Upper lobe of left lung (tissue), 6 donors: ENCODE measurements at regions not wholly inside any gene's neighbourhood (a gene's known extent, or its start where the extent isn't known, plus 50 kb on each side); places are given as distances from the start of the nearest gene placed in this dataset.

Experiments
- ATAC-seq, 2 donors: fragments of 200-7000 bp; cut with Tn5 transposase; one replicate each; pipeline ENCODE4 v1.9.1; 2022; ENCODE audit warnings: mild to moderate bottlenecking in 2 of 2, moderate library complexity in 2 of 2; ENCODE audit not compliant: low FRiP score in 2 of 2
- DNase-seq, 2 donors: peaks; one replicate each; pipeline ENCODE4 v3.0.0-alpha.2; 2019 to 2020
- H3K27ac ChIP-seq, 4 donors: fragments of 200-600 bp; sonication (generic); one replicate each; pipeline ENCODE4 v1.5.1; 2016 to 2019
- H3K27me3 ChIP-seq, 4 donors: fragments of 200-600 bp; sonication (generic); one replicate each; pipeline ENCODE4 v1.5.1; 2017 to 2019
- H3K36me3 ChIP-seq, 4 donors: fragments of 200-600 bp; sonication (generic); one replicate each; pipeline ENCODE4 v1.5.1; 2016 to 2019
- H3K4me1 ChIP-seq, 4 donors: fragments of 200-600 bp; sonication (generic); one replicate each; pipeline ENCODE4 v1.5.1; 2018 to 2019
- H3K4me3 ChIP-seq, 4 donors: fragments of 200-600 bp; sonication (generic); one replicate each; pipeline ENCODE4 v1.5.1; 2017 to 2019; ENCODE audit warnings: mild to moderate bottlenecking in 2 of 4, moderate library complexity in 1 of 4
- H3K9me3 ChIP-seq, 4 donors: fragments of 200-600 bp; sonication (generic); one replicate each; pipeline ENCODE4 v1.5.1; 2018 to 2019
- EP300 ChIP-seq, 4 donors: sonication (generic); formaldehyde crosslinking; IDR thresholded peaks; one replicate each; pipeline ENCODE4 v1.5.1; 2017; ENCODE audit warnings: antibody characterized with exemption in 4 of 4, control low read depth in 2 of 4
- POLR2A ChIP-seq, 4 donors: fragments of 450-650 bp; IDR thresholded peaks; one replicate each; pipeline ENCODE4 v1.5.1; 2016 to 2017; ENCODE audit warnings: antibody characterized with exemption in 4 of 4, mild to moderate bottlenecking in 2 of 4
- POLR2AphosphoS5 ChIP-seq, 2 donors: sonication (generic); formaldehyde crosslinking; IDR thresholded peaks; one replicate each; pipeline ENCODE4 v1.5.1; 2017; ENCODE audit warnings: antibody characterized with exemption in 2 of 2
- WGBS, 2 donors: methylation state at CpG; one replicate each; pipeline ENCODE4 v1.1.5; 2017 to 2018; 5-methylcytosine and 5-hydroxymethylcytosine counted together
- TF ChIP-seq, protein P1 (sequence below), 6 experiments: fragments of 450-650 bp in 4 of 6; fragments of 200-600 bp in 2 of 6; sonication (generic) in 2 of 6; IDR thresholded peaks; one replicate each; pipeline ENCODE4 v1.5.1; 2016 to 2019; ENCODE audit warnings: antibody characterized with exemption in 6 of 6
- donor health status: DM: no; HTN: no; CAD: no; lungs with moderate emphysema.
- donor health status: DM: no; HTN: yes; CAD: no; lungs with severe emphysema.

DNA sequence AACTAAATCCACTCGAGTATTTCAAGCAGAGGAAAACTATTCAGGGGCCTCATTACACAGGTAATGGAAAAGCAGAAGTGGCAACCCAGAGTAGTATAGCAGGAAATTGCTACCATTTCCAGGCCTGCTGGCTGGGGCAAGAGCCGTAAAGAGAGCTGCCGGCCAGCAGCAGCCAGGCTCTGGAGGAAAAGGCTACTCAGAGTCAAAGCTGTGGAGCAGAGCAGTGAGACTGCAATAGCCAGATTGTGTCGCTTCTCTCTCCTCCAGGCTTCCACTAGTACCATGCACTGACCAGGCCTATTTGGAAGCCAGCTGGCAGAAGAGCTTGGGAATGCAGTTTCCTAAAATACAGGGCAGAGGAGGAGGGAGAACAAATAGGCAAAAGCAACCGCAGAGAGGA lies 155.5 kb downstream of the OMA1 start:
- Histone ChIP-seq H3K27me3 (no peaks in the 10 kb centered on the region), H3K9me3 (no peaks in the 10 kb centered on the region), H3K27ac (no peak overlapping the region), H3K4me1 (peaks cover 0 to 7% (median 2%) of the 10 kb centered on the region in 4 donors), H3K4me3 (no peak overlapping the region), H3K36me3 (no peaks in the 10 kb centered on the region)
- no peak for TF ChIP-seq POLR2AphosphoS5 (IDR thresholded peaks at IDR 0.05)
- TF ChIP-seq EP300 (IDR thresholded peaks at IDR 0.05), result no peak
- no peak for TF ChIP-seq POLR2A (IDR thresholded peaks at IDR 0.05)
- TF ChIP-seq, protein P1, sequence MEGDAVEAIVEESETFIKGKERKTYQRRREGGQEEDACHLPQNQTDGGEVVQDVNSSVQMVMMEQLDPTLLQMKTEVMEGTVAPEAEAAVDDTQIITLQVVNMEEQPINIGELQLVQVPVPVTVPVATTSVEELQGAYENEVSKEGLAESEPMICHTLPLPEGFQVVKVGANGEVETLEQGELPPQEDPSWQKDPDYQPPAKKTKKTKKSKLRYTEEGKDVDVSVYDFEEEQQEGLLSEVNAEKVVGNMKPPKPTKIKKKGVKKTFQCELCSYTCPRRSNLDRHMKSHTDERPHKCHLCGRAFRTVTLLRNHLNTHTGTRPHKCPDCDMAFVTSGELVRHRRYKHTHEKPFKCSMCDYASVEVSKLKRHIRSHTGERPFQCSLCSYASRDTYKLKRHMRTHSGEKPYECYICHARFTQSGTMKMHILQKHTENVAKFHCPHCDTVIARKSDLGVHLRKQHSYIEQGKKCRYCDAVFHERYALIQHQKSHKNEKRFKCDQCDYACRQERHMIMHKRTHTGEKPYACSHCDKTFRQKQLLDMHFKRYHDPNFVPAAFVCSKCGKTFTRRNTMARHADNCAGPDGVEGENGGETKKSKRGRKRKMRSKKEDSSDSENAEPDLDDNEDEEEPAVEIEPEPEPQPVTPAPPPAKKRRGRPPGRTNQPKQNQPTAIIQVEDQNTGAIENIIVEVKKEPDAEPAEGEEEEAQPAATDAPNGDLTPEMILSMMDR (IDR thresholded peaks at IDR 0.05), result no peak
- WGBS, 2 donors, result 63 to 67% methylated on average over 5 of the region's 5 CpGs
- DNase-seq (no peak), ATAC-seq (peak; percentile 40 to 52)

DNA sequence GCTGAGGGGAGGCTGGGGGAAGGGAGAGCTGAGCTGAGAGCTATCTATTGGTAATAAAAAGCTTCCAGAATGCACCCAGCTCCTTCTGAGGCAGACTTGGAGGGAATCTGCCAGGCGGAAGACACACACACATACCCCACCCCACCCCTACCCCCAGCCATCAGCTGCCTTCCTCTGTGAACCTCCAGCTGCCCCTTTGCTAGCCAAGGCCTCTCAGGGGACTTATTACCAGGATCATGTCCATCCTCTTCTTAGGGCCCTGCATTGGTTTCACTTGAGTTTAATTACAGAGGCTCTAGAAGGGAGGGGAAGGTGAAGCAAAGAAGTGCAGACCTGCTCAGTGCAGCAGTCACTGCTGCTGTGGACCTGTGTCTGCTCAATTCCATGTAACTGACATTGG lies 156.4 kb downstream of the OMA1 start:
- no peak for DNase-seq
- no peak for ATAC-seq
- no peak for TF ChIP-seq POLR2A (IDR thresholded peaks at IDR 0.05)
- TF ChIP-seq EP300 (IDR thresholded peaks at IDR 0.05), result no peak
- no peak for TF ChIP-seq POLR2AphosphoS5 (IDR thresholded peaks at IDR 0.05)
- TF ChIP-seq, protein P1 (IDR thresholded peaks at IDR 0.05), result no peak
- Histone ChIP-seq H3K27me3 (no peaks in the 10 kb centered on the region), H3K4me1 (no peaks in the 10 kb centered on the region), H3K27ac (no peak overlapping the region), H3K9me3 (no peaks in the 10 kb centered on the region), H3K4me3 (no peak overlapping the region), H3K36me3 (no peaks in the 10 kb centered on the region)
- WGBS, 2 donors, result 85 to 89% methylated on average over 1 of the region's 1 CpG

DNA sequence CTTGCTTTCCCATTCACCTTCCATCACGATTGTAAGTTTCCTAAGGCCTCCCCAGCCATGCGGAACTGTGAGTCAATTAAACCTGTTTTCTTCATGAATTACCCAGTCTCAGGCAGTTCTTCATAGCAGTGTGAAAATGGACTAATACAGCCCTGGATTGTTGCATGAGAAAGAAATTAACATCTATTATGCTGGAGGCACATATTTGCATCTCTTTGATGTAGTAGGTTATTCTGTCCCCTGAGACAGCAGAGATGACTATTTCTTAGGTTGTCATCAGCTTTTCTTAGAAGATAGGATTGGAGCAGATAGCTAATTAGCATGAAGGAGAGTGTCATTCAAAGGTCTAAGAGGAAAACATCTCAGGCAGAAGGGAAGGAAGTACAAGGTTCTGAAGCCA lies 166.2 kb downstream of the OMA1 start:
- H3K36me3 ChIP-seq, result no peaks in the 10 kb centered on the region
- H3K9me3 ChIP-seq, result no peaks in the 10 kb centered on the region
- TF ChIP-seq POLR2AphosphoS5 (IDR thresholded peaks at IDR 0.05), result no peak
- TF ChIP-seq EP300 (IDR thresholded peaks at IDR 0.05), result no peak
- no peak for TF ChIP-seq POLR2A (IDR thresholded peaks at IDR 0.05)
- TF ChIP-seq, protein P1 (IDR thresholded peaks at IDR 0.05), result no peak
- no peaks in the 10 kb centered on the region for H3K27me3 ChIP-seq
- ATAC-seq, result no peak
- no peaks in the 10 kb centered on the region for H3K4me1 ChIP-seq
- H3K4me3 ChIP-seq, result no peak overlapping the region
- 92 to 97% methylated on average over 2 of the region's 2 CpGs for WGBS, 2 donors
- no peak for DNase-seq
- no peak overlapping the region for H3K27ac ChIP-seq

DNA sequence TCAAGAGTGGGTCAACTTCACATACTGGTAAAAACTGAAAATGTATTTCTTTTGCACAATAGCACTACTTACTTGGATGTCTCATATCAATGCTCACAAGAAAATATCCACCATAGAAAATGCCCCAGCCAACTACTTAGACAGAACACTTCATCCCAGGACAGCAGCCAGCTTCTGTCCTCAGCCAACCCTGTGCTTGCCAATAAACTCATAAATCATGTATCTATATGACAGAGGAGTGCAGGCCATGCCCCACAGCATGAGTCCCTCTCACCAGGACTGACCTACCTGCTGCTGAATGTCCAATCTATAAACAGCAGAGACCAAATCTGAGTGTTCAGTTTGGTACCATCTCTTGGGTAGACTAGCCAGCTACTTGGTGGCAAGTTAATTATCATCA lies 179.3 kb downstream of the OMA1 start:
- no peak for DNase-seq
- no peak overlapping the region for H3K27ac ChIP-seq
- TF ChIP-seq POLR2A (IDR thresholded peaks at IDR 0.05) (no peak), POLR2AphosphoS5 (IDR thresholded peaks at IDR 0.05) (no peak), EP300 (IDR thresholded peaks at IDR 0.05) (no peak)
- TF ChIP-seq, protein P1 (IDR thresholded peaks at IDR 0.05), result no peak
- peaks cover 0 to 6% (median 2%) of the 10 kb centered on the region in 4 donors for H3K9me3 ChIP-seq
- H3K27me3 ChIP-seq, result no peaks in the 10 kb centered on the region
- no peaks in the 10 kb centered on the region for H3K4me1 ChIP-seq
- ATAC-seq, result no peak
- no peak overlapping the region for H3K4me3 ChIP-seq
- H3K36me3 ChIP-seq, result no peaks in the 10 kb centered on the region

DNA sequence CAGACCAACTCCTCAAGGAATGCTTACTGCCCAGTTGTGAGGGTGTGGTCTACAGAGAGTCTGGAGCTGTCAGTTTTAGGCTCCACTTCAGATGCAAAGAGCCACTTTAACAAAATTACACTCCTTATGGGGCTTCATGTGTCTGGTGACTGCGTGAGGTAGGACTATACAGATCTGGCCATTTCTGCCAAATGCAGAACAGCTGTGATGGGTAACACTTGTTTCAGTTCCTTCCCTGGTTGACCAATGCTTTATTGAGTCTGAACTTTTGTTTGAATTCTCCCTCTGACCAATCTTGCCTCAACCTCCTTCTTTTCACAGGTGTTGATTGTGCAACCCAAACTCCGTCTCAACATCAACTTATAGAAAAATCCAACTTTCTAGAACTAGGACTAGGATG lies 181.2 kb downstream of the OMA1 start:
- H3K4me1 ChIP-seq, result no peaks in the 10 kb centered on the region
- H3K36me3 ChIP-seq, result no peaks in the 10 kb centered on the region
- H3K27me3 ChIP-seq, result no peaks in the 10 kb centered on the region
- H3K4me3 ChIP-seq, result no peak overlapping the region
- no peak overlapping the region for H3K27ac ChIP-seq
- DNase-seq, result no peak
- H3K9me3 ChIP-seq, result no peaks in the 10 kb centered on the region
- ATAC-seq, result no peak
- WGBS, 2 donors, result 81 to 92% methylated on average over 2 of the region's 2 CpGs
- TF ChIP-seq, protein P1 (IDR thresholded peaks at IDR 0.05), result no peak
- no peak for TF ChIP-seq POLR2AphosphoS5 (IDR thresholded peaks at IDR 0.05)
- TF ChIP-seq POLR2A (IDR thresholded peaks at IDR 0.05), result no peak
- no peak for TF ChIP-seq EP300 (IDR thresholded peaks at IDR 0.05)
